ENCODE measurements at regions not wholly inside any gene's neighbourhood (a gene's known extent, or its start where the extent isn't known, plus 50 kb on each side); places are given as distances from the start of the nearest gene placed in this dataset.

DNA sequence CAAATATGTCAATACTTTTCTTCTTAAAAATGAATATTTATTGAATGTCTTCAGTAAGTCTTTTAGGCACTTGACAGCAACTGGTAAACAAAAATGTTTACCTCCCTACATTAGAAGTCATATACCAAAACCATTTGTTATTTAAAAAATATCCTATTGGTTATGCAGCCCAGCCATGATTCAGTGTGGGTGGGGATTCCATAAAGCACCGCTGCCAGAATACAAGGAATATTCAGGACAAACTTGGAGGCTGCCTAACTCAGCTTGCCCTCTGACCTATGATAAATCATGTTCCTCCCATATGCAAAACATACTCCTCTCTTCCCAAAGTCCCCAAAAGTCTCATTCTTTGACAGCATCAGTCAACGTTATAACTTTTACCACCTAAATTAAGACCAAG, 486.8 kb upstream of the IRAK1BP1 start (continued):
- TF ChIP-seq, protein P1, sequence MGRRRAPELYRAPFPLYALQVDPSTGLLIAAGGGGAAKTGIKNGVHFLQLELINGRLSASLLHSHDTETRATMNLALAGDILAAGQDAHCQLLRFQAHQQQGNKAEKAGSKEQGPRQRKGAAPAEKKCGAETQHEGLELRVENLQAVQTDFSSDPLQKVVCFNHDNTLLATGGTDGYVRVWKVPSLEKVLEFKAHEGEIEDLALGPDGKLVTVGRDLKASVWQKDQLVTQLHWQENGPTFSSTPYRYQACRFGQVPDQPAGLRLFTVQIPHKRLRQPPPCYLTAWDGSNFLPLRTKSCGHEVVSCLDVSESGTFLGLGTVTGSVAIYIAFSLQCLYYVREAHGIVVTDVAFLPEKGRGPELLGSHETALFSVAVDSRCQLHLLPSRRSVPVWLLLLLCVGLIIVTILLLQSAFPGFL (CRISPR knock-in tag; IDR thresholded peaks at IDR 0.05): no peak
- no peak for TF ChIP-seq MYBL2 (IDR thresholded peaks at IDR 0.05; ENCODE audit: low read depth)
- no peak for TF ChIP-seq MYBL2 (CRISPR knock-in tag; IDR thresholded peaks at IDR 0.05; ENCODE audit: borderline replicate concordance)
- no peak for TF ChIP-seq KAT2B (IDR thresholded peaks at IDR 0.05; ENCODE audit: low read depth, low read length)
- no peak for TF ChIP-seq TAF7 (tag; IDR thresholded peaks at IDR 0.05)
- no peak for TF ChIP-seq SMAD4 (CRISPR knock-in tag; conservative IDR thresholded peaks at IDR 0.05)
- no peak for TF ChIP-seq HNRNPLL (IDR thresholded peaks at IDR 0.05; ENCODE audit: low read depth, low read length, poor library complexity, severe bottlenecking)
- TF ChIP-seq POLR3A (IDR thresholded peaks at IDR 0.05; ENCODE audit: borderline replicate concordance, extremely low read depth, insufficient read depth, insufficient read length): no peak
- TF ChIP-seq SMARCC2 (IDR thresholded peaks at IDR 0.05; ENCODE audit: low read depth): no peak
- TF ChIP-seq FUS (optimal IDR thresholded peaks at IDR 0.05; ENCODE audit: low read depth, low read length): no peak

DNA sequence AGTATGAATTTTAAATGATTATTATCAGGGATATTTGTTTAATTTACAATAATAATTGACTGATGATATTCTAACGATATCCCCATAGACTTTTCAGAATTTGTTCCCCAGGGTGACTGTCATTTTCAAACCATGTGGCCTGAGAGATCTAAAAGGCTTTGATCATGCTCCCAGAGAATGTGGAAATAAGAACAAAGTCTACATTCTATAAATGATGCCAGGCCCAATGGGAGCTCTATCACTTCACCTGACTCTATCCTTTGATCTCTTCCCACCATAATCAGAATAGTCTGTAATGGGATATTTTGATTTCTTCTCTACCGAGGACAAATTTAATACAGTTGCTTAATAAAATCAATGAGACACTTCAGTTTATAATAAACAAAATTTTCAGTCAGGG, 483.4 kb upstream of the IRAK1BP1 start:
- POLR2A ChIA-PET: no interaction called here
- 0% methylated on average over 2 of the region's 2 CpGs for WGBS (ENCODE audit: insufficient coverage, low coverage, missing lambda C conversion rate)
- intact Hi-C loops (cut with micrococcal nuclease): no loop called here

More for the DNA sequence above, 483.4 kb upstream of the IRAK1BP1 start:
- Histone ChIP-seq H3K4me3 (no peak overlapping the region), H4K20me1 (replicated peaks; ENCODE audit: control insufficient read depth, insufficient read depth, low read length) (no peaks in the 10 kb centered on the region), H3K9me1 (ENCODE audit: control insufficient read depth, insufficient read depth, low read length) (no peaks in the 10 kb centered on the region), H3K9ac (ENCODE audit: insufficient read depth in 1 of 2, low read depth in 2 of 2, low read length in 2 of 2) (no peak overlapping the region), H2AFZ (ENCODE audit: low read depth, low read length) (no peak overlapping the region), H3K9me3 (replicated peaks; ENCODE audit: control insufficient read depth, insufficient read depth, low read depth, low read length) (0 out of 2 replicates have a peak, but pooled peaks cover 3% of the 10 kb centered on the region), H3K27me3 (ENCODE audit: control insufficient read depth in 2 of 2, insufficient read depth in 2 of 2, low read length in 2 of 2) (no peaks in the 10 kb centered on the region), H3K79me2 (ENCODE audit: control insufficient read depth, insufficient read depth, low read length) (no peaks in the 10 kb centered on the region), H3K4me1 (replicated peaks in 1 of 2; ENCODE audit: control insufficient read depth in 2 of 2, insufficient read depth in 2 of 2, low read length in 2 of 2) (no peaks in the 10 kb centered on the region), H3K36me3 (ENCODE audit: control insufficient read depth, insufficient read depth, low read length) (no peaks in the 10 kb centered on the region), H3K27ac (ENCODE audit: extremely low read depth, low read depth, low read length) (no peak overlapping the region), H3K4me2 (ENCODE audit: insufficient read depth, low read length) (no peak overlapping the region)
- DNase-seq (ENCODE audit: extremely low read depth in 1 of 4, low spot score in 3 of 4) (no peak), FAIRE-seq (no peak), ATAC-seq (no peak)
- TF ChIP-seq KHSRP (IDR thresholded peaks at IDR 0.05): no peak
- TF ChIP-seq RBM39 (optimal IDR thresholded peaks at IDR 0.05; ENCODE audit: low read depth, low read length): no peak
- no peak for TF ChIP-seq ZNF644 (tag; IDR thresholded peaks at IDR 0.05; ENCODE audit: low read depth)
- TF ChIP-seq, protein P1 (CRISPR knock-in tag; IDR thresholded peaks at IDR 0.05): no peak
- no peak for TF ChIP-seq PCBP1 (IDR thresholded peaks at IDR 0.05; ENCODE audit: low read depth, low read length, poor library complexity, severe bottlenecking)
- TF ChIP-seq ZNF717 (CRISPR knock-in tag; IDR thresholded peaks at IDR 0.05): no peak
- TF ChIP-seq LARP7 (IDR thresholded peaks at IDR 0.05): no peak
- TF ChIP-seq ZC3H8 (IDR thresholded peaks at IDR 0.05): no peak
- TF ChIP-seq FOXK1 (CRISPR knock-in tag; IDR thresholded peaks at IDR 0.05; ENCODE audit: borderline replicate concordance): no peak
- TF ChIP-seq, protein P2, sequence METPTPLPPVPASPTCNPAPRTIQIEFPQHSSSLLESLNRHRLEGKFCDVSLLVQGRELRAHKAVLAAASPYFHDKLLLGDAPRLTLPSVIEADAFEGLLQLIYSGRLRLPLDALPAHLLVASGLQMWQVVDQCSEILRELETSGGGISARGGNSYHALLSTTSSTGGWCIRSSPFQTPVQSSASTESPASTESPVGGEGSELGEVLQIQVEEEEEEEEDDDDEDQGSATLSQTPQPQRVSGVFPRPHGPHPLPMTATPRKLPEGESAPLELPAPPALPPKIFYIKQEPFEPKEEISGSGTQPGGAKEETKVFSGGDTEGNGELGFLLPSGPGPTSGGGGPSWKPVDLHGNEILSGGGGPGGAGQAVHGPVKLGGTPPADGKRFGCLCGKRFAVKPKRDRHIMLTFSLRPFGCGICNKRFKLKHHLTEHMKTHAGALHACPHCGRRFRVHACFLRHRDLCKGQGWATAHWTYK (CRISPR knock-in tag; IDR thresholded peaks at IDR 0.05): no peak
- TF ChIP-seq ZNF212 (CRISPR knock-in tag; IDR thresholded peaks at IDR 0.05): no peak
- no peak for TF ChIP-seq NFRKB (IDR thresholded peaks at IDR 0.05; ENCODE audit: low read depth)
- BruUV-seq (replicated peaks): no TSS peak
- CTCF ChIA-PET (ENCODE audit: low intra/inter-chr PET ratio): no interaction called here
- in situ Hi-C loops (cut with MboI): no loop called here

Measured in K562 (cell line).